GM12892 (cell line): ENCODE measurements at regions not wholly inside any gene's neighbourhood (a gene's known extent, or its start where the extent isn't known, plus 50 kb on each side); places are given as distances from the start of the nearest gene placed in this dataset.

Experiments
- DNase-seq: peaks from one replicate; pipeline ENCODE4 v3.0.0; 2011; ENCODE audit not compliant: insufficient read length
- FAIRE-seq: peaks from 2 replicates; lab custom pipeline; 2011; peaks lifted over from hg19 to GRCh38; lab: Jason Lieb, UNC
- POLR2A ChIP-seq: IDR thresholded peaks from 2 replicates; pipeline ENCODE4 v1.6.1; 2011; ENCODE audit warnings: low read depth, low read length, control low read depth
- POLR2AphosphoS5 ChIP-seq: IDR thresholded peaks from 2 replicates; pipeline ENCODE4 v1.6.1; 2011; ENCODE audit warnings: low read depth, low read length, control low read depth
- TAF1 ChIP-seq: IDR thresholded peaks from 2 replicates; pipeline ENCODE4 v1.6.1; 2011; ENCODE audit warnings: low read depth, mild to moderate bottlenecking, control low read depth, low read length, borderline replicate concordance

- no peak for FAIRE-seq
- TF ChIP-seq TAF1 (no peak), POLR2A (no peak), POLR2AphosphoS5 (no peak)
Observed at GRCh38 chr9:89980600-89980999, 375.8 kb downstream of the GADD45G start.

GRCh38 chr9:89982016-89982415, 377.2 kb downstream of the GADD45G start:
- no peak for TF ChIP-seq POLR2AphosphoS5
- FAIRE-seq (no peak), DNase-seq (no peak)

More at GRCh38 chr9:89980600-89980999, 375.8 kb downstream of the GADD45G start:
- DNase-seq = no peak

- no peak for DNase-seq
- TF ChIP-seq POLR2AphosphoS5 = no peak
- no peak for TF ChIP-seq TAF1
- no peak for TF ChIP-seq POLR2A
- FAIRE-seq = no peak
Observed at GRCh38 chr9:89983411-89983810, 378.6 kb downstream of the GADD45G start.

GRCh38 chr9:89984214-89984613, 379.4 kb downstream of the GADD45G start:
- no peak for FAIRE-seq
- TF ChIP-seq POLR2A (no peak), TAF1 (no peak), POLR2AphosphoS5 (no peak)
- no peak for DNase-seq

GRCh38 chr9:89985068-89985467, 380.3 kb downstream of the GADD45G start:
- DNase-seq (no peak), FAIRE-seq (no peak)
- TF ChIP-seq POLR2A = no peak

- no peak for DNase-seq
- no peak for FAIRE-seq
- TF ChIP-seq POLR2AphosphoS5 (no peak), TAF1 (no peak), POLR2A (no peak)
Observed at GRCh38 chr9:89986190-89986589, 381.4 kb downstream of the GADD45G start.

GRCh38 chr9:89988458-89988857, 383.6 kb downstream of the GADD45G start:
- DNase-seq (no peak), FAIRE-seq (no peak)
- TF ChIP-seq TAF1 (no peak), POLR2AphosphoS5 (no peak), POLR2A (no peak)

GRCh38 chr9:89991204-89991790, 386.5 kb downstream of the GADD45G start:
- DNase-seq (no peak), FAIRE-seq (no peak)
- TF ChIP-seq POLR2A (no peak), TAF1 (no peak), POLR2AphosphoS5 (no peak)

- DNase-seq (no peak), FAIRE-seq (no peak)
- TF ChIP-seq TAF1 = no peak
Observed at GRCh38 chr9:89992326-89993198, 387.8 kb downstream of the GADD45G start.

GRCh38 chr9:89993678-89994630, 389.1 kb downstream of the GADD45G start:
- no peak for DNase-seq
- FAIRE-seq = peak; percentile 9
- TF ChIP-seq POLR2A = no peak
- TF ChIP-seq TAF1 = no peak
- no peak for TF ChIP-seq POLR2AphosphoS5

GRCh38 chr9:89994988-89995613, 390.3 kb downstream of the GADD45G start:
- TF ChIP-seq TAF1 = no peak
- no peak for TF ChIP-seq POLR2AphosphoS5
- TF ChIP-seq POLR2A = no peak
- DNase-seq = no peak
- no peak for FAIRE-seq
